BJ (cell line): ENCODE measurements at regions not wholly inside any gene's neighbourhood (a gene's known extent, or its start where the extent isn't known, plus 50 kb on each side); places are given as distances from the start of the nearest gene placed in this dataset.

Experiments used
- CTCF ChIA-PET: fragments of 350-600 bp; formaldehyde crosslinking; extraction: SDS; loops from one replicate; lab custom pipeline; 2021; ENCODE audit warnings: antibody characterized with exemption, inconsistent platforms; lab: Yijun Ruan, JAX
- POLR2A ChIA-PET: fragments of 300-600 bp; sonication (Branson Sonifier 250); formaldehyde crosslinking; extraction: SDS; loops from one replicate; lab custom pipeline; 2021; ENCODE audit warnings: antibody characterized with exemption; lab: Charles Lee
- DNase-seq: peaks from one replicate; pipeline ENCODE4 v3.0.0-alpha.2; 2011; ENCODE audit warnings: low read depth
- H3K27me3 ChIP-seq: 2 replicates; pipeline ENCODE4 v1.6.0; 2011; ENCODE audit warnings: low read length; ENCODE audit not compliant: control insufficient read depth, insufficient read depth
- H3K36me3 ChIP-seq: 2 replicates; pipeline ENCODE4 v1.5.1; 2011; ENCODE audit warnings: low read length; ENCODE audit not compliant: control insufficient read depth, insufficient read depth
- H3K4me3 ChIP-seq: 2 replicates; pipeline ENCODE4 v1.5.1; 2011; ENCODE audit warnings: low read depth, mild to moderate bottlenecking, control low read depth, low read length
- TF ChIP-seq, protein P1 (sequence below): IDR thresholded peaks from 2 replicates; pipeline ENCODE4 v1.5.1; 2011; ENCODE audit warnings: low read depth, mild to moderate bottlenecking, control low read depth, inconsistent platforms, low read length, moderate library complexity; ENCODE audit not compliant: insufficient read depth

DNA sequence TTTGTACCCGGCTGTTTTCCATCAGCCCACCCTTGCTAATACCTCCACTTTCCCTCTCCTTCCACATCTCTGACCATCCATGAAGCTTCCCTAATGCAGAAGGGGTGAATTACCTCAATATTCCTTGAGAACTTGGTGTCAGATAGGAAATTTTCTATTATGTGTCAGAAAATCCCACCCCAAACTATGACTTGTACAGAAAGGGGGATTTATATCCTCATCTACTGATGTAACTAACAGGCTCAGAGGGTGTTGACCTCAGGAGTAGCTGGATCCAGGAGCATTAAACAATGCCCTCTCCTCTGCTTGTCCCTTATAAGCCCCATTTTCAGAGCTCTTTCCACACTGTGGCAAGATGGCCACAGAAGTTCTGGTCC is 242.8 kb upstream of the TLE3 start:
- POLR2A ChIA-PET, result no interaction called here
- H3K4me3 ChIP-seq, result no peak overlapping the region
- CTCF ChIA-PET, result interaction anchor here (1.5 to 1.7 kb wide), 2 partner anchors 23 to 148 kb away, joined by 3 to 4 read pairs; no protein-coding TSS in a partner anchor
- H3K36me3 ChIP-seq, result no peaks in the 10 kb centered on the region
- TF ChIP-seq, protein P1, sequence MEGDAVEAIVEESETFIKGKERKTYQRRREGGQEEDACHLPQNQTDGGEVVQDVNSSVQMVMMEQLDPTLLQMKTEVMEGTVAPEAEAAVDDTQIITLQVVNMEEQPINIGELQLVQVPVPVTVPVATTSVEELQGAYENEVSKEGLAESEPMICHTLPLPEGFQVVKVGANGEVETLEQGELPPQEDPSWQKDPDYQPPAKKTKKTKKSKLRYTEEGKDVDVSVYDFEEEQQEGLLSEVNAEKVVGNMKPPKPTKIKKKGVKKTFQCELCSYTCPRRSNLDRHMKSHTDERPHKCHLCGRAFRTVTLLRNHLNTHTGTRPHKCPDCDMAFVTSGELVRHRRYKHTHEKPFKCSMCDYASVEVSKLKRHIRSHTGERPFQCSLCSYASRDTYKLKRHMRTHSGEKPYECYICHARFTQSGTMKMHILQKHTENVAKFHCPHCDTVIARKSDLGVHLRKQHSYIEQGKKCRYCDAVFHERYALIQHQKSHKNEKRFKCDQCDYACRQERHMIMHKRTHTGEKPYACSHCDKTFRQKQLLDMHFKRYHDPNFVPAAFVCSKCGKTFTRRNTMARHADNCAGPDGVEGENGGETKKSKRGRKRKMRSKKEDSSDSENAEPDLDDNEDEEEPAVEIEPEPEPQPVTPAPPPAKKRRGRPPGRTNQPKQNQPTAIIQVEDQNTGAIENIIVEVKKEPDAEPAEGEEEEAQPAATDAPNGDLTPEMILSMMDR, result no peak
- DNase-seq, result no peak
- peaks cover 8% of the 10 kb centered on the region for H3K27me3 ChIP-seq

DNA sequence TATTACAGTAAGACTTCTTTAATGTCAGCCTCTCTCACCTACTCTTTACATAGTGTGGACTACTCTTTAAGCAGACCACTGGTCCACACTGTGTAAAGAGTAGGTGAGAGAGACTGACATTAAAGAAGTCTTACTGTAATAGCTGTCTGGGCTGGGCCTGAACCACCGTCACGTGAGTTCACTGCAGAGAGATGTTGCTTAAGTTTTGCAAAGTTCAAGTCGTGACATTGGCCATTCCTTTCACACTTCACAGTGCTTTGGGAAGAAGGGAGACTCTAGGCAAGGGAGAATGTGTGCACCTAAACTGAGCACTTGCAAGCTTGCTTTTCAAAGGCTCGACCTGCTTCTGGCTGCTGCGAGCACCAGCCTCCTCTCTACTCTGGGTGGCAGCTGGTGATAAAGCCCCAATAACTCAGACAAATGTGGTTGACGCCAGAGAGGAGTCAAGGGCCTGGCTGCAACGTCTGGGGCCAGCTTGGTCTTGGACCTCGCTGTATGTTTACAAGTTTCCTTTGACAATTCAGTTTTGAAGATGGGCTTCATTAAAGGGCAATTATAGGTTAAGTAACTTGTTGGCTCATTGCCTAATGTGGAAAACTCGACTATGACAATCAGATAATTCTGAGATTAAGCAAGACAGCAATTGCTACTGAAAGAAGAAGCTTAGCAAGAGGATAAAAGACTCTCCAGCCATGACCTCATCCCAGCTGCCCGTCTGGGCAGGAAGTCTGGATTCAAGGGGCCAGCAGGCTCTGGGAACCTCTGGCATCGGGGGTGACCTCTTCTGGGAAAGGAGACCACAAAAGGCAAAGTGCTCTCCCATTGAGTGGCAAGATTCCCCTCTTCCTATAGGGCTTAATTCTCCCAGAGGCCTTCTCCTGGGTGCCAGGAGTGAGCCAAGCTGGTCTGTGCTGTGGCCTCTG is 242.1 kb upstream of the TLE3 start:
- Histone ChIP-seq H3K36me3 (no peaks in the 10 kb centered on the region), H3K4me3 (no peak overlapping the region), H3K27me3 (peaks cover 10% of the 10 kb centered on the region)
- TF ChIP-seq, protein P1, result no peak
- POLR2A ChIA-PET, result no interaction called here
- CTCF ChIA-PET, result interaction anchor here (0.7 to 1.7 kb wide), 3 partner anchors 7 to 148 kb away, joined by 3 to 4 read pairs (median 3); no protein-coding TSS in a partner anchor
- no peak for DNase-seq

DNA sequence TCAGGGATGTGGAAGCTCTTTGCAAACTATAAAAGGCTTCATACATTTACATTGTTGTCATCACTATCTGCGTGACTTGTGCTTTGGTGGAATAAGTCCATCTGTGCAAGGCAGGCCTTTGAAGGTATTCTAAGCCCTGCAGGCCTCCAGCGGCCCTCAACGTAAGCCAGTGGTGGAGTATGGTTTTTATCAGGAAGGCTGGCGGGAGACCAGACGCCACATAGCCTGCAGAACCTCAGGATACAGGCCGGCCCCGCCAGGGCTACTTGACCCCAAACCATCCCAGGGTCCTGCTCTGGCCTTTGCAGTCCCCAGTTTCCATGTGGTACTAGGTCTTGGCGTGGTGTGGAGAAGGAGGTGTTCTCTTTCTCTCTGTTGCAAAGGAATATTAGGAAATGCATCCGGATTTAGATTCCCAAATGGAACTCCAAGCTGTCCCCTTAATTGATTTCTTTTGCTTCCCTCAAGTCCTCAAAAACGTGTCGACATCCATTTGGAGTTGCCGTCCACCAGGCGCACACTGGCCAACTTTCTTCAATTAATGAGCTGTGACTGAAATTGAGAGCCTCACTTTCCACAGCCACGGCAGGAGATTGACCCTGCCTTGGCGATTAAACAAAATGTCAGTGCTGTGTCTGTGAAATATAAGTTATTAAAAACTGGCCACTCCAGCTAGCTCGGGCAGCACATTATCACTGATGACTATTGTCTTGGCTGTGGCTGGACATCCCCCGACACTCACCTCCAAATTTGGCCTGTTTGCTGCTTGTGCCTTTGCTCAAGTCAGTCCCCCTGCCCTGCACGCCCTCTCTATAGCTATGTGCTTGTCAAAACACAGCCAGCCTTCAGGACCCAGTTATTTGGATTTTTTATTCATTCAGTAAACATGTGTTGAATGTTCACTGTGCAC is 239.8 kb upstream of the TLE3 start:
- ChIA-PET CTCF (interaction anchor here (1.2 kb wide), 1 partner anchor 11 kb away, joined by 3 read pairs; no protein-coding TSS in a partner anchor), POLR2A (interaction anchor here (0.5 kb wide), 1 partner anchor 13 kb away, joined by 4 read pairs; no protein-coding TSS in a partner anchor)
- TF ChIP-seq, protein P1, result no peak
- Histone ChIP-seq H3K27me3 (peaks cover 11% of the 10 kb centered on the region), H3K4me3 (no peak overlapping the region), H3K36me3 (no peaks in the 10 kb centered on the region)
- no peak for DNase-seq

DNA sequence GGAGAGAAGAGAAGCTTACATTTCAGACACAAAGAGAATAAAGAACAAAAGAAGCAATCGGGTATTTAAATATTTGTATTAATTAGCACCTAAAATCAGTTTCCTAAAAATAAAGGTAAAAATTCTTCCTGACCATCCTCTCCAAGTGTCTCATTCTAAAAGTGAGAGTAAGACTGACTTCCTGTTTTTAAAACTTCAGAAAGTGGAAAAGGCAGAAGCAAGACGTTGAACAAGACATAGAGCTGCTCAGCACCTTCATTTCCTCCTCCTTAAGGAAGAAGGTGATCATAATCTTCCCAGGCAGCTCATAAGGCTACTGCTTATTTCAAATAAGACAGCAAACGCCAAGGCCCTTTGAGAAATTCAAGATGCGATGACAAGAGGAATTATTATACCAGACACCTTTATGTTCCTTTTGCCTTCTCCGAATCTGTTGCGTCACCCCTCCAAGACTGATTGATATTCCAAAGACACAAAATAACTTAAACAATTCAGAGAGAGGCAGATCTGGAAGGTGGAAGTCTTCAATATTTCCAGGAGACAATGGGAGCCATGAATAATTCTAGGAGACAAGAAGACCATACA is 238.8 kb upstream of the TLE3 start:
- ChIA-PET POLR2A (interaction anchor here (0.5 kb wide), 1 partner anchor 14 kb away, joined by 4 read pairs; no protein-coding TSS in a partner anchor), CTCF (interaction anchor here (1.2 kb wide), 1 partner anchor 12 kb away, joined by 3 read pairs; no protein-coding TSS in a partner anchor)
- no peak for DNase-seq
- TF ChIP-seq, protein P1, result no peak
- Histone ChIP-seq H3K4me3 (no peak overlapping the region), H3K36me3 (no peaks in the 10 kb centered on the region), H3K27me3 (peaks cover 11% of the 10 kb centered on the region)
